ENCODE measurements at regions not wholly inside any gene's neighbourhood (a gene's known extent, or its start where the extent isn't known, plus 50 kb on each side); places are given as distances from the start of the nearest gene placed in this dataset.

DNA sequence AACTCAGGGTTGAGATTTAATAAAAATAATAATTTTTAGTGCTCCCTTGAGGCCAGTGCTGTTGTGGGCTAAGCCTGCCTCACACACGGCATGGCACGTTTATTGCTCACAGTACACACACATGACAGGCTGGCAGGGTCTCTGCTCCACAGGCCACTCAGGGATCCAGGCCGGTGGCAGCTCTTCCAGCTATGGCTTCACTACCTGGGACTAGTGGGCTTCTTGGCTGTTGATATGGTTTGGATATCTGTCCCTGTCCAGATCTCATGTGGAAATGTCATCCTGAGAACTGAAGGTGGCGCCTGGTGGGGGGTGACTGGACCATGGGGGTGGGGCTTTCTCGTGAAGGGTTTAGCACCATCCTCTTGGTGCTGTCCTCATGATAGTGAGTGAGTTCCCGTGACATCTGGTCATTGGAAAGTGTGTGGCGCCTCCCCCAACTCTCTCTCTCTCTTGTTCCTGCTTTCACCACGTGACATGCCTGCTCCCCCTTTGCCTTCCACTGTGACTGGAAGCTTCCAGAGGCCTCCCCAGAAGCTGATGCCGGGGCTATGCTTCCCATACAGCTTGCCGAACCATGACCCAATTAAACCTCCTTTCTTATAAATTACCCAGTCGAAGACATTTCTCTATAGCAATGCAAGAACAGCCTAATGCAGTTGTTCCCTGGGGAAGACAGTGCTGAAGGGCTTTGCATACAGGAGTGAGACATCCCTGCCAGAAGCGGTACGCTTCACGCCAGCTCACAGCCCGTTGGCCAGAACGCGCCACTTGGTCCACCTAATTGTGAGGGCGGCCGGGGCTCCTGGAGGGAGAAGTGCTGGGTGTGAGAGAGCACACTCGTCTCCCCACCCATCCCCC, 226.9 kb upstream of the C1orf174 start:
- Histone ChIP-seq H3K4me3 (no peak overlapping the region), H3K9me3 (no peaks in the 10 kb centered on the region), H3K36me3 (no peaks in the 10 kb centered on the region), H3K27ac (no peak overlapping the region), H3K27me3 (no peaks in the 10 kb centered on the region), H3K4me1 (no peaks in the 10 kb centered on the region)
- no peak for DNase-seq
- intact Hi-C loops (cut with DNase I; ENCODE audit: low total_unique reads): no loop called here
- TF ChIP-seq POLR2A (IDR thresholded peaks at IDR 0.05): no peak
- TF ChIP-seq, protein P1, sequence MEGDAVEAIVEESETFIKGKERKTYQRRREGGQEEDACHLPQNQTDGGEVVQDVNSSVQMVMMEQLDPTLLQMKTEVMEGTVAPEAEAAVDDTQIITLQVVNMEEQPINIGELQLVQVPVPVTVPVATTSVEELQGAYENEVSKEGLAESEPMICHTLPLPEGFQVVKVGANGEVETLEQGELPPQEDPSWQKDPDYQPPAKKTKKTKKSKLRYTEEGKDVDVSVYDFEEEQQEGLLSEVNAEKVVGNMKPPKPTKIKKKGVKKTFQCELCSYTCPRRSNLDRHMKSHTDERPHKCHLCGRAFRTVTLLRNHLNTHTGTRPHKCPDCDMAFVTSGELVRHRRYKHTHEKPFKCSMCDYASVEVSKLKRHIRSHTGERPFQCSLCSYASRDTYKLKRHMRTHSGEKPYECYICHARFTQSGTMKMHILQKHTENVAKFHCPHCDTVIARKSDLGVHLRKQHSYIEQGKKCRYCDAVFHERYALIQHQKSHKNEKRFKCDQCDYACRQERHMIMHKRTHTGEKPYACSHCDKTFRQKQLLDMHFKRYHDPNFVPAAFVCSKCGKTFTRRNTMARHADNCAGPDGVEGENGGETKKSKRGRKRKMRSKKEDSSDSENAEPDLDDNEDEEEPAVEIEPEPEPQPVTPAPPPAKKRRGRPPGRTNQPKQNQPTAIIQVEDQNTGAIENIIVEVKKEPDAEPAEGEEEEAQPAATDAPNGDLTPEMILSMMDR (IDR thresholded peaks at IDR 0.05): no peak

DNA sequence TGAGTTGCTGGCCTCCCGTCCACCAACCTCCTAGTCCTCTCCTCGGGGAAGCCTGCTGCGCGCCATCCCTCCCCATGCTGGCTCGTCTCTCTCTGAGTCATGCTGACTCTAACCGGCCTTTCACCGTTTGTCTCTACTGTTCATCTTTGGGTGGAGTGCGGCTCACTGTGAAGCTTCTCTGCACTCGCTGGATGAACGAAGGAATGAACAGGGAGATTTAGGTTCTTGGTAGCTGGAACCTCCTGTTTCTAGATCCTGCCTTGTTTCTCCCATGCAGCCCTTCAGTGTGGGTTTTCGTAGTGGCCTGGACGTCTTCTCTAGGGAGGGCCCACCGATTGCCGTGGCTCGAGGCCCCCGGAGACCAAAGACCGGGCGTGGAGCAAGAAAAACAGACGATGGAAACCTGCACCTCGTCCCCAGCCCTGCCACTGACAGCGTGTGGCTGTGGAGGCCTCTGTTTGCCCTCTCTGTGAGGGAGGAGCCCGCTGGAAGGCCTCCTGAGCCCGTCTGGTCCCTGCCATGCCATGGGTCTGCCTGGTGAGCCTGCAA, 227.6 kb upstream of the C1orf174 start:
- TF ChIP-seq POLR2A (IDR thresholded peaks at IDR 0.05): no peak
- TF ChIP-seq, protein P1 (IDR thresholded peaks at IDR 0.05): no peak
- no peaks in the 10 kb centered on the region for H3K27me3 ChIP-seq
- no peak overlapping the region for H3K4me3 ChIP-seq
- H3K9me3 ChIP-seq: no peaks in the 10 kb centered on the region
- intact Hi-C loops (cut with DNase I; ENCODE audit: low total_unique reads): no loop called here
- H3K27ac ChIP-seq: no peak overlapping the region
- no peaks in the 10 kb centered on the region for H3K4me1 ChIP-seq
- no peaks in the 10 kb centered on the region for H3K36me3 ChIP-seq
- no peak for DNase-seq

DNA sequence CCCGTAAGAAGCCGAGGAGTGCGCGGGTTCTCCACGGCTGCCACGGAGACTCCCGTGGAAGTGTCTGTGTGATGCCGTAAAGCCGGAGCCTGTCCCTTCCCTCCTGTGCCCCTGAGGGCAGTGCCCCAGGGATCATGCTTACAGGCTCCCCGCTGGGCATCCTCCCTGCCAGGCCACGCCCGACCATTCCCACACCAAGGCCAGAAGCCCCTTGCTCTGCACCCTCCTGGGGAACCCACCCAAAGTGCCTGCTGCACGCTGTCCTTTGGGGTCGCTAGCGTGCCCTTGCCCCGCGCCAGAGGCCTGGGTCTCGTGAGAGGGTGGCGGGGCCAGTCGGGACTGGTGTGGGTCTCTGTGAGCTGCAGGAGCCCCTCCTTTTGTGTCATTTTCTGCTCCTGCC, 228.5 kb upstream of the C1orf174 start:
- H3K4me1 ChIP-seq: no peaks in the 10 kb centered on the region
- no peak overlapping the region for H3K27ac ChIP-seq
- H3K4me3 ChIP-seq: no peak overlapping the region
- no peak for DNase-seq
- H3K9me3 ChIP-seq: no peaks in the 10 kb centered on the region
- TF ChIP-seq, protein P1 (IDR thresholded peaks at IDR 0.05): no peak
- no peak for TF ChIP-seq POLR2A (IDR thresholded peaks at IDR 0.05)
- no peaks in the 10 kb centered on the region for H3K36me3 ChIP-seq
- intact Hi-C loops (cut with DNase I; ENCODE audit: low total_unique reads): no loop called here
- H3K27me3 ChIP-seq: peaks cover 0 to 4% of the 10 kb centered on the region in 2 donors

- intact Hi-C loops (cut with DNase I; ENCODE audit: low total_unique reads): no loop called here
- TF ChIP-seq POLR2A (IDR thresholded peaks at IDR 0.05): no peak
- TF ChIP-seq, protein P1 (IDR thresholded peaks at IDR 0.05): no peak
- H3K36me3 ChIP-seq: no peaks in the 10 kb centered on the region
- no peak overlapping the region for H3K27ac ChIP-seq
- no peaks in the 10 kb centered on the region for H3K9me3 ChIP-seq
- no peak for DNase-seq
- H3K27me3 ChIP-seq: peaks cover 0 to 7% of the 10 kb centered on the region in 2 donors
- no peaks in the 10 kb centered on the region for H3K4me1 ChIP-seq
- no peak overlapping the region for H3K4me3 ChIP-seq
Measured at GRCh38 chr1:4129693-4130092, 229.6 kb upstream of the C1orf174 start.

DNA sequence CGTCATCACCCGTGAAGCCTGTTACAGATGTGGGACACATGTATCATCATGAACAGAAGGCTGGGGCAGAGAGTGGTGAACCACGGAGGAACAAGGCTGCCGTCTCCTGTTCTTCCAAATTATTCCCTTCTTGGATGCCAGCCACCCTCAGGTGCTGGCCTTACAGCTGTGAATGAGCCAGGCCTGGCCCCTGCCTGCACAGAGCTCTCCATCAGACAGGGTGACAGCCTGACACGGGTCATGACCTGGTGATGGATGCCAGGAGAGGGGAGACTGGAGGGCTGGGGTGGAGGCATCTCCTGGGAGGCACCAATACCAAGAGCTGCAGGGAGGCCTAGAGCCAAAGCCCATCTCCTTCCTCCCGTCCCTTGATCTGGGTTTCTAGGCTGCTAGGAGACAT, 230.0 kb upstream of the C1orf174 start:
- Histone ChIP-seq H3K27me3 (peaks cover 0 to 7% of the 10 kb centered on the region in 2 donors), H3K27ac (no peak overlapping the region), H3K9me3 (no peaks in the 10 kb centered on the region), H3K36me3 (no peaks in the 10 kb centered on the region), H3K4me3 (no peak overlapping the region), H3K4me1 (no peaks in the 10 kb centered on the region)
- no peak for DNase-seq
- TF ChIP-seq POLR2A (IDR thresholded peaks at IDR 0.05): no peak
- TF ChIP-seq, protein P1 (IDR thresholded peaks at IDR 0.05): no peak
- intact Hi-C loops (cut with DNase I; ENCODE audit: low total_unique reads): no loop called here
